Spleen (tissue), 11 donors: ENCODE measurements at regions not wholly inside any gene's neighbourhood (a gene's known extent, or its start where the extent isn't known, plus 50 kb on each side); places are given as distances from the start of the nearest gene placed in this dataset.

ENCODE experiments used
- DNase-seq: peaks from one replicate; pipeline ENCODE4 v3.0.0-alpha.2; 2020
- H3K27ac ChIP-seq, 8 donors: fragments of 200-600 bp; sonication (generic) in 7 of 8; 1 replicate in 4 of 8; 2 replicates in 4 of 8; pipeline versions ENCODE4 v1.5.0 to v1.8.0; 2016 to 2021; ENCODE audit warnings: inconsistent platforms in 4 of 8, mild to moderate bottlenecking in 4 of 8, moderate library complexity in 1 of 8
- H3K27me3 ChIP-seq, 7 donors: fragments of 200-600 bp; sonication (generic) in 6 of 7; replicated peaks in 1 of 7; 1 replicate in 4 of 7; 2 replicates in 3 of 7; pipeline versions ENCODE4 v1.5.0 to v1.8.0; 2016 to 2021; ENCODE audit warnings: inconsistent platforms in 3 of 7, mild to moderate bottlenecking in 1 of 7
- H3K36me3 ChIP-seq, 6 donors: fragments of 200-600 bp; sonication (generic) in 5 of 6; 1 replicate in 4 of 6; 2 replicates in 2 of 6; pipeline versions ENCODE4 v1.5.0 to v1.8.0; 2016 to 2021; ENCODE audit warnings: inconsistent platforms in 2 of 6
- H3K4me1 ChIP-seq, 6 donors: fragments of 200-600 bp; sonication (generic) in 5 of 6; 1 replicate in 3 of 6; 2 replicates in 3 of 6; pipeline versions ENCODE4 v1.5.0 to v1.8.0; 2016 to 2021; ENCODE audit warnings: inconsistent platforms in 3 of 6
- H3K4me3 ChIP-seq, 8 donors: fragments of 200-600 bp; sonication (generic) in 7 of 8; 1 replicate in 4 of 8; 2 replicates in 4 of 8; pipeline versions ENCODE4 v1.5.0 to v1.8.0; 2016 to 2021; ENCODE audit warnings: inconsistent platforms in 4 of 8, mild to moderate bottlenecking in 4 of 8, moderate library complexity in 2 of 8
- H3K9me3 ChIP-seq, 8 donors: fragments of 200-600 bp; sonication (generic) in 7 of 8; 1 replicate in 4 of 8; 2 replicates in 4 of 8; pipeline versions ENCODE4 v1.5.0 to v1.8.0; 2016 to 2021; ENCODE audit warnings: inconsistent platforms in 4 of 8
- POLR2A ChIP-seq, 3 donors: fragments of 450-650 bp; IDR thresholded peaks; one replicate each; pipeline ENCODE4 v1.5.1; 2017; ENCODE audit warnings: antibody characterized with exemption in 3 of 3, mild to moderate bottlenecking in 1 of 3
- POLR2AphosphoS5 ChIP-seq, 3 donors: sonication (generic); formaldehyde crosslinking; IDR thresholded peaks; one replicate each; pipeline ENCODE4 v1.5.1; 2017; ENCODE audit warnings: antibody characterized with exemption in 3 of 3
- WGBS, 5 donors: extraction: QIAGEN DNeasy Blood & Tissue Kit in 3 of 5; methylation state at CpG; one replicate each; pipeline versions ENCODE4 v1.1.5 to v1.1.7; 2013 to 2018; 5-methylcytosine and 5-hydroxymethylcytosine counted together
- intact Hi-C: fragments of 100-400 bp; cut with DNase I; formaldehyde crosslinking; loops from one replicate; pipeline ENCODE4 v1.15.0; 2023; ENCODE audit warnings: low total_unique reads
- TF ChIP-seq, protein P1 (sequence below), 11 experiments: fragments of 200-600 bp in 7 of 11; fragments of 450-650 bp in 4 of 11; sonication (generic) in 4 of 11; IDR thresholded peaks in 8 of 11; conservative IDR thresholded peaks in 3 of 11; 1 replicate in 7 of 11; 2 replicates in 4 of 11; pipeline versions ENCODE4 v1.4.0 to v1.8.0; 2016 to 2021; ENCODE audit warnings: antibody characterized with exemption in 11 of 11, inconsistent platforms in 4 of 11, mild to moderate bottlenecking in 1 of 11
- donor health status: healthy with polysubstance abuse.
- donor health status: DM: no; HTN: no; CAD: no; lungs with moderate emphysema.
- donor health status: DM: no; HTN: no; CAD: no.
- donor health status: Bipolar disorder and iron deficiency.
- donor health status: healthy.
- donor health status: DM: no; HTN: no; CAD: no.
- donor health status: DM: yes; HTN: yes; CAD: no.

DNA sequence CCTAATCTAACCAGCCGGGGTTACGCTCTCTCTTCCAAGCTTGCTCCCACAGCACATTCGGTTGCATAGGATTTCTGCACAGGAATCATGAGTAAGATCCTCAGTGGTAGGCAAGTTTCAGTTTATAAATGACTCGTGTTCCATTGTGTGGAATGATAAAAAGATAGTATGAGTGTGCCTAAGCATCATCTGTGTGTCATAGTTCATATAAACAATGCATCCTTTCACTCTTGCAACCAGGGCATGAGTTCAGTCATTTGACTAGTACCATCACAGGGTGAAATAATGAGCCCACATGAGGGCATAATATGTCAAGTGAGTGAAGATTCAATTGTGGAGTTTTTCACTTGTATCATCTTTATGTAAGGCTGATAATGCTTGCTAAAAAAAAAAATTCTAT lies 417.1 kb upstream of the CDH2 start:
- Histone ChIP-seq H3K4me3 (no peak overlapping the region), H3K4me1 (no peaks in the 10 kb centered on the region), H3K36me3 (no peaks in the 10 kb centered on the region), H3K27me3 (no peaks in the 10 kb centered on the region), H3K27ac (no peak overlapping the region), H3K9me3 (peaks cover 0 to 15% (median 5%) of the 10 kb centered on the region in 8 donors)
- 78 to 86% (median 82%) methylated on average over 4 of the region's 4 CpGs for WGBS, 5 donors
- intact Hi-C loops: no loop called here
- DNase-seq: no peak
- TF ChIP-seq, protein P1, sequence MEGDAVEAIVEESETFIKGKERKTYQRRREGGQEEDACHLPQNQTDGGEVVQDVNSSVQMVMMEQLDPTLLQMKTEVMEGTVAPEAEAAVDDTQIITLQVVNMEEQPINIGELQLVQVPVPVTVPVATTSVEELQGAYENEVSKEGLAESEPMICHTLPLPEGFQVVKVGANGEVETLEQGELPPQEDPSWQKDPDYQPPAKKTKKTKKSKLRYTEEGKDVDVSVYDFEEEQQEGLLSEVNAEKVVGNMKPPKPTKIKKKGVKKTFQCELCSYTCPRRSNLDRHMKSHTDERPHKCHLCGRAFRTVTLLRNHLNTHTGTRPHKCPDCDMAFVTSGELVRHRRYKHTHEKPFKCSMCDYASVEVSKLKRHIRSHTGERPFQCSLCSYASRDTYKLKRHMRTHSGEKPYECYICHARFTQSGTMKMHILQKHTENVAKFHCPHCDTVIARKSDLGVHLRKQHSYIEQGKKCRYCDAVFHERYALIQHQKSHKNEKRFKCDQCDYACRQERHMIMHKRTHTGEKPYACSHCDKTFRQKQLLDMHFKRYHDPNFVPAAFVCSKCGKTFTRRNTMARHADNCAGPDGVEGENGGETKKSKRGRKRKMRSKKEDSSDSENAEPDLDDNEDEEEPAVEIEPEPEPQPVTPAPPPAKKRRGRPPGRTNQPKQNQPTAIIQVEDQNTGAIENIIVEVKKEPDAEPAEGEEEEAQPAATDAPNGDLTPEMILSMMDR (IDR thresholded peaks at IDR 0.05 in 8 of 11, conservative IDR thresholded peaks at IDR 0.05 in 3 of 11): no peak
- TF ChIP-seq POLR2AphosphoS5 (IDR thresholded peaks at IDR 0.05) (no peak), POLR2A (IDR thresholded peaks at IDR 0.05) (no peak)

DNA sequence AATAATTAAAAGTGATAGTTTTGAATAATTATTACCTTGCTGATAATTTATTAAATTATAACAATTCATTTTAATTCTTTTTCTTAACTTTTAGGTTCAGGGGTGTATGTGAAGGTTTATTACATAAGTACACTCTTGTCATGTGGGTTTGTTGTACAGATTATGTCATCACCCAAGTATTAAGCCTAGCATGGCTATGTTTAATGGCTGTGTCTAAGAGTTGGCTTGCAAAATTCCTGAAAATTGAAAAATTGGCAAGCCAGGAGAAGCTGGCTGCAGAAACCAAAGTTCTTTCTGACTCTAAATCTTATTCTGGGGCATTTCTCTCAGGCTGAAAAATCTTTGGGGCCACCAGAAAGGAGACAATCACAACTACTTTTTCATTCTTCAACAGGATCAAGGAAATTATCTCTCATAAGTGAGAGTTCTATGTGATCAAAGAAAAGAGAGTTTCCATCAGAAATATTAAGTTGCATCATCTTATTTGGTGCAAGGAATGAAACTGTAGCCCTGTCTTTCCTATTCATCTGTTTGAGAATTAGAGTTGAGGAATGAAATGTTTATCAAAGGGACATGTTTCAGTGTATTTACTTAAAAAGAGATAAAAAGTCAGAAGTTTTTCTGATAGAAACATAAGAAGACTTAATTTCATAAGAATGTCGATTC lies 412.1 kb upstream of the CDH2 start:
- Histone ChIP-seq H3K27ac (no peak overlapping the region), H3K9me3 (peaks cover 0 to 5% (median 0%) of the 10 kb centered on the region in 8 donors), H3K4me1 (no peaks in the 10 kb centered on the region), H3K4me3 (no peak overlapping the region), H3K36me3 (no peaks in the 10 kb centered on the region), H3K27me3 (no peaks in the 10 kb centered on the region)
- no peak for DNase-seq
- 72 to 85% (median 80%) methylated on average over 1 of the region's 1 CpG for WGBS, 5 donors
- intact Hi-C loops: no loop called here
- TF ChIP-seq, protein P1 (IDR thresholded peaks at IDR 0.05 in 8 of 11, conservative IDR thresholded peaks at IDR 0.05 in 3 of 11): no peak
- no peak for TF ChIP-seq POLR2A (IDR thresholded peaks at IDR 0.05)
- no peak for TF ChIP-seq POLR2AphosphoS5 (IDR thresholded peaks at IDR 0.05)

DNA sequence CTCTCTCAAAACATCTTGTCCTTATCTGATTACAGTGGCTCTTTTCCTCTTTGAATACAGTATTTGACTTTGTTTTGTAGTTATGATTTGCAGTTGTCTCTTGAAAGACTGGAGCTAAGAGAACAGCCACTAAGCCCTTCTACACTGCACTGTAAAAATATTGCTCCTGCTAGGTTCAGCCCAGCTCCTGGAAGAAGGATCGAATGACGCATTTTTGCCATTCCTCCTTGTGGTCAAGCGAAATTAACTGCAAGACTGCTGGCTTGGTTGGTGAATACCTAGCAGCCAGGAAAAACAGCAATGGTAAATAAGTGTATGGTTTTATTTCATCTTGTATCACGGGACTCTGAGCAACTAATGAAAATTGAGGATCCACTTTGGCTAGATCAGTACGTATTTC lies 407.8 kb upstream of the CDH2 start:
- Histone ChIP-seq H3K36me3 (no peaks in the 10 kb centered on the region), H3K4me1 (no peaks in the 10 kb centered on the region), H3K27ac (no peak overlapping the region), H3K27me3 (no peaks in the 10 kb centered on the region), H3K4me3 (no peak overlapping the region), H3K9me3 (peaks cover 0 to 5% (median 0%) of the 10 kb centered on the region in 8 donors)
- intact Hi-C loops: no loop called here
- 67 to 82% (median 76%) methylated on average over 5 of the region's 5 CpGs for WGBS, 5 donors
- TF ChIP-seq, protein P1 (IDR thresholded peaks at IDR 0.05 in 8 of 11, conservative IDR thresholded peaks at IDR 0.05 in 3 of 11): no peak
- no peak for TF ChIP-seq POLR2A (IDR thresholded peaks at IDR 0.05)
- TF ChIP-seq POLR2AphosphoS5 (IDR thresholded peaks at IDR 0.05): no peak
- no peak for DNase-seq

DNA sequence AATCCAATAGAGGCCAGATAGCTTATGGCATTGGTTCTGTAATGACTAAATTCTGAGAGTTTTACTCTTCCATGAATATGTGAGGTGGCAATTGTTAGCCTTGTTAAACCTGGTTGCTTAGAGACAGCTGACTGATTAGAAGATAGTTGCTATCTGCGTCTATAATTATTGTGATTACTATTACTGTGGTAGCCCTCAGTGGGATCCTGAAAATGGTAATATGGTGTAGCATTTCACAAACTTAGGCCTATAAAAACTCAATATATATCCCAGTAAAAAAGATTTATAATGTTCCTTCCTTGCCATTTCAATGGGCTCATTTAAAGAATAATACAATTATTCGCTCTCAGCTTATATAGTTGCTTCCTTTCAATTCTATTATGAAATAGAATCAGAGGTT lies 405.8 kb upstream of the CDH2 start:
- Histone ChIP-seq H3K4me1 (no peaks in the 10 kb centered on the region), H3K27ac (no peak overlapping the region), H3K4me3 (no peak overlapping the region), H3K9me3 (peaks cover 0 to 5% (median 0%) of the 10 kb centered on the region in 8 donors), H3K27me3 (no peaks in the 10 kb centered on the region), H3K36me3 (no peaks in the 10 kb centered on the region)
- intact Hi-C loops: no loop called here
- 83 to 95% (median 88%) methylated on average over 2 of the region's 2 CpGs for WGBS, 5 donors
- TF ChIP-seq POLR2AphosphoS5 (IDR thresholded peaks at IDR 0.05) (no peak), POLR2A (IDR thresholded peaks at IDR 0.05) (no peak)
- TF ChIP-seq, protein P1 (IDR thresholded peaks at IDR 0.05 in 8 of 11, conservative IDR thresholded peaks at IDR 0.05 in 3 of 11): no peak
- no peak for DNase-seq
